GM12891 (cell line): ENCODE measurements at regions not wholly inside any gene's neighbourhood (a gene's known extent, or its start where the extent isn't known, plus 50 kb on each side); places are given as distances from the start of the nearest gene placed in this dataset.

ENCODE experiments used
- POLR2A ChIP-seq: IDR thresholded peaks from 2 replicates; pipeline ENCODE4 v1.6.1; 2011; ENCODE audit warnings: low read depth, low read length, control low read depth
- POLR2AphosphoS5 ChIP-seq: IDR thresholded peaks from 2 replicates; pipeline ENCODE4 v1.6.1; 2011; ENCODE audit warnings: low read depth, low read length, control low read depth
- SPI1 ChIP-seq: IDR thresholded peaks from 2 replicates; pipeline ENCODE4 v1.6.1; 2011; ENCODE audit warnings: low read depth, low read length, control low read depth
- TAF1 ChIP-seq: IDR thresholded peaks from 2 replicates; pipeline ENCODE4 v1.6.1; 2011; ENCODE audit warnings: low read depth, low read length, control low read depth

GRCh38 chr7:85396676-85397075, 209.8 kb upstream of the SEMA3D start:
- TF ChIP-seq POLR2AphosphoS5 (no peak), POLR2A (no peak), TAF1 (no peak), SPI1 (no peak)
